ENCODE measurements at regions not wholly inside any gene's neighbourhood (a gene's known extent, or its start where the extent isn't known, plus 50 kb on each side); places are given as distances from the start of the nearest gene placed in this dataset.

DNA sequence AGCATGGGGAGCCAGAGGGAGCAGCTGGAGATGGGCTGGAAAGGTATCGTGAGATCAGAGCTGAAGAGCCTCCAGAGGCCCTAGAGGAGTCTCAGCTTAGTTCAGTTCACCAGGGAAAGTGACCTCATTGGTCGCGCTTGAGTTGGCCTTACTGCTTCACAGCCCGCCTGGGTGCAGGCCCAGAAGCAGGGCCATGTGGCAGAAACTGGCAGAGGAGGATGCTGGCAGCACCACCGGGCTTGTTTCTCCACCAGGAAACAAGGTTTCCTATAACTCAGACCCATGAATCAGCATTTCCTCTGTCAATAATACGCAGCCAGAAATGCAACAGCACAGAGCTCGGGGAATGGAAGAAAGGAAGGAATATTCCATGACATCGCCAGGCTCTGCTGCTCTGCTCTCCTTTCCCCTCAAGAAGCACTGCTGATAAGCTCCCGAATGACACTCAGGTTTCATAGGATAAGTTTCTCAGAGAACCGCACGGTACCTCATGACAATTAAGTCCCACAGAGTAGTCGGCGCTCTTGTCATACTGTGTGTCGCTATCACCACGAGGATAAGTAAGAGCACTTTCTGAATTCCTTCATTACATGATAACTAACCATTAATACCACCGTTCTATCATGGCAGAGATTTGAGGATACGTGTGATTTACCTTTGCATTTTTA is 147.1 kb upstream of the LPP start:
- H3K4me3 ChIP-seq = no peak overlapping the region
- H3K27me3 ChIP-seq (ENCODE audit: low read depth) = no peaks in the 10 kb centered on the region
- DNase-seq = no peak
- peaks cover 8% of the 10 kb centered on the region for H3K4me1 ChIP-seq
- no peaks in the 10 kb centered on the region for H3K36me3 ChIP-seq
- TF ChIP-seq, protein P1, sequence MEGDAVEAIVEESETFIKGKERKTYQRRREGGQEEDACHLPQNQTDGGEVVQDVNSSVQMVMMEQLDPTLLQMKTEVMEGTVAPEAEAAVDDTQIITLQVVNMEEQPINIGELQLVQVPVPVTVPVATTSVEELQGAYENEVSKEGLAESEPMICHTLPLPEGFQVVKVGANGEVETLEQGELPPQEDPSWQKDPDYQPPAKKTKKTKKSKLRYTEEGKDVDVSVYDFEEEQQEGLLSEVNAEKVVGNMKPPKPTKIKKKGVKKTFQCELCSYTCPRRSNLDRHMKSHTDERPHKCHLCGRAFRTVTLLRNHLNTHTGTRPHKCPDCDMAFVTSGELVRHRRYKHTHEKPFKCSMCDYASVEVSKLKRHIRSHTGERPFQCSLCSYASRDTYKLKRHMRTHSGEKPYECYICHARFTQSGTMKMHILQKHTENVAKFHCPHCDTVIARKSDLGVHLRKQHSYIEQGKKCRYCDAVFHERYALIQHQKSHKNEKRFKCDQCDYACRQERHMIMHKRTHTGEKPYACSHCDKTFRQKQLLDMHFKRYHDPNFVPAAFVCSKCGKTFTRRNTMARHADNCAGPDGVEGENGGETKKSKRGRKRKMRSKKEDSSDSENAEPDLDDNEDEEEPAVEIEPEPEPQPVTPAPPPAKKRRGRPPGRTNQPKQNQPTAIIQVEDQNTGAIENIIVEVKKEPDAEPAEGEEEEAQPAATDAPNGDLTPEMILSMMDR (IDR thresholded peaks at IDR 0.05) = no peak
- H3K9me3 ChIP-seq = peaks cover 3% of the 10 kb centered on the region
- intact Hi-C loops (cut with DNase I) = no loop called here
- H3K27ac ChIP-seq = no peak overlapping the region
- no peak for ATAC-seq

DNA sequence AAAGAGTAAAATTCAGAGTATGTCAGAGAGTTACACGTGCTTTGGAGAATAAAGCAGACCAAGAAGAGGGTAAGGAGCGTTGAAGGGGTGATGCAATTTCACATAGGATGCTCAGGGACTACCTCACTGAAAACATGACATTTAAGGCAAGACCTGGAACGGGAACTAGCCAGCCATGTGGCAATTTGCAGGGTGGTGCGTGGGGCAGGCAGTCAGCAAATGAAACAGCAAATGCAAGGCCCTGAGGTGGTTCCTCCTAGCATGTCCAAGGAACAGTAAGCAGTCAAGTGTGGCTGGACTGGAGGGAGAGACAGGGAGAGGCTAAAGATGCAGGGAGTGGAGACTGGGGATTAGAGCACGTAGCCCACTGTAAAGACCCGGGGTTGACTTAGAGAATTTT is 146.1 kb upstream of the LPP start:
- Histone ChIP-seq H3K4me3 (no peak overlapping the region), H3K4me1 (peaks cover 8% of the 10 kb centered on the region), H3K27me3 (ENCODE audit: low read depth) (no peaks in the 10 kb centered on the region), H3K36me3 (no peaks in the 10 kb centered on the region), H3K9me3 (peaks cover 4% of the 10 kb centered on the region), H3K27ac (no peak overlapping the region)
- DNase-seq (peak; percentile 77), ATAC-seq (peak; percentile 55 to 69)
- TF ChIP-seq, protein P1 (IDR thresholded peaks at IDR 0.05) = no peak
- intact Hi-C loops (cut with DNase I) = no loop called here

DNA sequence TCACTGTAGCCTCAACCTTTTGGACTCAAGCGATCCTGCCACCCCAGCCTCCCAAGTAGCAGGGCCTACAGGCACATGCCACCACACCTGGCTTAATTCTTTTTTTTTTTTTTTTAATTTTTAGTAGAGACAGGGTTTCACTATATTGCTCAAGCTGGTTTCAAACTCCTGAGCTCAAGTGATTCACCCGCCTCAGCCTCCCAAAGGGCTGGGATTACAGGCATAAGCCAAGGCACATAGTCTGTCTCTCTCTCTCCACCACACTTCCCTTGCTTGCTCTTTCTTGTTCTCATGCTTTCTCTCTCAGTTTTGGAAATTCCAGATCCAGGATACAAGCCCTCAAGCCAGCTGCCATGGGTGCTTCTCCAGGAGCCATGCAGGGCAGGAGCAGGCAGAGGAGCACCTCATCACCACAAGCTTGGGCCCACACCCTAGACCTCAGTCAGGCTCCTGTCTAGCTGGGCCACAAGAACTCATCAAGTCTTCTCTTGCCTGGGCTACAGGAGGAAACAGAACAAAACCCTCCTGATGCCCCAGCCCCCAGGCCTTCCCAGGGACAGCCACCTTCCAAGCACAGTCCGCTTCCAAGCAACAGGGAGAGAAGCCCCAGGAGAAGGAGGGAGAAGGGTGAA is 145.3 kb upstream of the LPP start:
- intact Hi-C loops (cut with DNase I) = no loop called here
- no peak for DNase-seq
- H3K27ac ChIP-seq = no peak overlapping the region
- H3K27me3 ChIP-seq (ENCODE audit: low read depth) = no peaks in the 10 kb centered on the region
- TF ChIP-seq, protein P1 (IDR thresholded peaks at IDR 0.05) = no peak
- no peaks in the 10 kb centered on the region for H3K36me3 ChIP-seq
- peaks cover 4% of the 10 kb centered on the region for H3K9me3 ChIP-seq
- H3K4me3 ChIP-seq = no peak overlapping the region
- peaks cover 5% of the 10 kb centered on the region for H3K4me1 ChIP-seq
- ATAC-seq = no peak

DNA sequence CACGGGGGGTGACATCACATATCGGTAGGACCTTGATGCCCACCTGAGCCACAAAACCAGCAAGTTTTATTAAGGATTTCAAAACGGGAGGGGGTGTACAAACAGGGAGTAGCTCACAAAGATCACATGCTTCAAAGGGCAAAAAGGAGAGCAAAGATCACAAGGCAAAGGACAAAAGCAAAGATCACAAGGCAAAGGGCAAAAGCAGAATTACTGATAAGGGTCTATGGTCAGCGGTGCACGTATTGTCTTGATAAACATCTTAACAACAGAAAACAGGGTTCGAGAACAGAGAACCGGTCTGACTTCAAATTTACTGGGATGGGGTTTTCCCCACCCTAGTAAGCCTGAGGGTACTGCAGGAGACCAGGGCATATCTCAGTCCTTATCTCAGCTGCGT is 143.5 kb upstream of the LPP start:
- Histone ChIP-seq H3K27me3 (ENCODE audit: low read depth) (no peaks in the 10 kb centered on the region), H3K27ac (no peak overlapping the region), H3K9me3 (peaks cover 4% of the 10 kb centered on the region), H3K4me1 (no peaks in the 10 kb centered on the region), H3K4me3 (no peak overlapping the region), H3K36me3 (no peaks in the 10 kb centered on the region)
- DNase-seq = no peak
- TF ChIP-seq, protein P1 (IDR thresholded peaks at IDR 0.05) = no peak
- no peak for ATAC-seq
- intact Hi-C loops (cut with DNase I) = no loop called here

DNA sequence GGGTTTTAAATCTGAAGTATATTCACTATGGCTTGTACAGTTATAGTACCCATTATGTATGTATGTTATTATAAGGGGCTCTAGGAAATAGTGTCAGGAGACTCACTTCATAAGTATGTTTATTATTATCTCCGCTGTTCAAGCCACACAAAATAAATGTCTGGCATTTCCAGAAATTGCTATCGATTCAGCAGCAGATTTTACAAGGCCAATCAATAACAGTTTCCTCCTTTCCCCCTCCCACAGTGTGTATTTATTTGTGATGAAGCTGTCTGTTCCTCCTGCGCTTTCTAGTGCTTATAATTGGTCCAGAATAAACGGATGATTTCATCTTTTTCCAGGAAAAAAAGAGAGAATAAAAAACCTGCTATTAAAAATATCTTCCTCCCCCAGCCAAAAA is 134.2 kb upstream of the LPP start:
- no peaks in the 10 kb centered on the region for H3K9me3 ChIP-seq
- H3K36me3 ChIP-seq = no peaks in the 10 kb centered on the region
- peaks cover 10% of the 10 kb centered on the region for H3K4me1 ChIP-seq
- no peaks in the 10 kb centered on the region for H3K27me3 ChIP-seq (ENCODE audit: low read depth)
- no peak overlapping the region for H3K4me3 ChIP-seq
- H3K27ac ChIP-seq = no peak overlapping the region
- TF ChIP-seq, protein P1 (IDR thresholded peaks at IDR 0.05) = no peak
- no peak for DNase-seq
- intact Hi-C loops (cut with DNase I) = no loop called here
- ATAC-seq = no peak

Data from lower lobe of right lung (tissue), 2 donors.